CD14-positive monocyte (primary cell): ENCODE measurements at regions not wholly inside any gene's neighbourhood (a gene's known extent, or its start where the extent isn't known, plus 50 kb on each side); places are given as distances from the start of the nearest gene placed in this dataset.

Source experiments
- DNase-seq, 3 donors: peaks; one replicate each; pipeline ENCODE4 v3.0.0-alpha.2; 2011 to 2022
- H2AFZ ChIP-seq: 2 replicates; pipeline ENCODE4 v1.6.0; 2012; ENCODE audit warnings: mild to moderate bottlenecking, low read depth, low read length, inconsistent platforms; ENCODE audit not compliant: insufficient read depth, poor library complexity, severe bottlenecking
- H3K27ac ChIP-seq, 2 donors: 1 replicate in 1 of 2; 2 replicates in 1 of 2; pipeline ENCODE4 v1.5.1; 2012 to 2013; ENCODE audit warnings: low read length in 2 of 2, control low read depth in 1 of 2, inconsistent platforms in 1 of 2, low read depth in 1 of 2, mild to moderate bottlenecking in 1 of 2
- H3K27me3 ChIP-seq, 2 donors: one replicate each; pipeline versions ENCODE4 v1.6.0 to v1.6.1; 2011 to 2013; ENCODE audit warnings: low read length in 2 of 2; ENCODE audit not compliant: control insufficient read depth in 2 of 2, insufficient read depth in 2 of 2
- H3K36me3 ChIP-seq, 2 donors: replicated peaks in 1 of 2; 1 replicate in 1 of 2; 2 replicates in 1 of 2; pipeline versions ENCODE4 v1.5.1 to v1.6.1; 2012 to 2013; ENCODE audit warnings: low read length in 2 of 2, control low read depth in 1 of 2, inconsistent platforms in 1 of 2, mild to moderate bottlenecking in 1 of 2; ENCODE audit not compliant: insufficient read depth in 2 of 2, control insufficient read depth in 1 of 2
- H3K4me1 ChIP-seq, 2 donors: 1 replicate in 1 of 2; 2 replicates in 1 of 2; pipeline versions ENCODE4 v1.5.1 to v1.6.1; 2012 to 2013; ENCODE audit warnings: low read length in 2 of 2, control low read depth in 1 of 2, inconsistent platforms in 1 of 2, mild to moderate bottlenecking in 1 of 2, moderate library complexity in 1 of 2; ENCODE audit not compliant: insufficient read depth in 2 of 2, control insufficient read depth in 1 of 2
- H3K4me2 ChIP-seq: replicated peaks from 2 replicates; pipeline ENCODE3; 2012; ENCODE audit warnings: low read length, moderate library complexity, mild to moderate bottlenecking; ENCODE audit not compliant: poor library complexity, severe bottlenecking; ENCODE audit errors: extremely low read depth
- H3K4me3 ChIP-seq, 3 experiments: fragments of 200-600 bp in 1 of 3; sonication (generic) in 1 of 3; replicated peaks in 1 of 3; 1 replicate in 2 of 3; 2 replicates in 1 of 3; pipeline ENCODE4 v1.5.1; 2011 to 2013; ENCODE audit warnings: low read length in 3 of 3, mild to moderate bottlenecking in 3 of 3, control low read depth in 2 of 3, low read depth in 2 of 3, inconsistent platforms in 1 of 3, moderate library complexity in 1 of 3
- H3K79me2 ChIP-seq: 2 replicates; pipeline ENCODE4 v1.6.0; 2012; ENCODE audit warnings: mild to moderate bottlenecking, control low read depth, inconsistent platforms, low read length, moderate library complexity; ENCODE audit not compliant: insufficient read depth
- H3K9ac ChIP-seq: 2 replicates; pipeline ENCODE4 v1.6.0; 2017; ENCODE audit warnings: low read length, mild to moderate bottlenecking; ENCODE audit not compliant: insufficient read depth, poor library complexity, severe bottlenecking
- H3K9me3 ChIP-seq, 2 donors: replicated peaks in 1 of 2; 1 replicate in 1 of 2; 2 replicates in 1 of 2; pipeline versions ENCODE4 v1.5.1 to v1.6.1; 2012 to 2013; ENCODE audit warnings: low read length in 2 of 2, control low read depth in 1 of 2; ENCODE audit not compliant: control insufficient read depth in 1 of 2, insufficient read depth in 1 of 2
- H4K20me1 ChIP-seq: 2 replicates; pipeline ENCODE4 v1.6.0; 2012; ENCODE audit warnings: mild to moderate bottlenecking, low read length, control low read depth, moderate library complexity; ENCODE audit not compliant: insufficient read depth
- H3K27ac Mint-ChIP-seq, 7 donors: one replicate each; pipeline ENCODE4 v1.8.0; 2020; ENCODE audit warnings: mild to moderate bottlenecking in 7 of 7, mixed read lengths in 7 of 7, moderate library complexity in 6 of 7, inconsistent platforms in 2 of 7
- H3K27me3 Mint-ChIP-seq, 3 donors: one replicate each; pipeline ENCODE4 v1.8.0; 2021 to 2022; ENCODE audit warnings: low read depth in 3 of 3, mild to moderate bottlenecking in 3 of 3, mixed read lengths in 3 of 3, moderate library complexity in 3 of 3, inconsistent platforms in 1 of 3
- H3K36me3 Mint-ChIP-seq, 2 donors: one replicate each; pipeline ENCODE4 v1.8.0; 2020; ENCODE audit warnings: mixed read lengths in 2 of 2, inconsistent platforms in 1 of 2, mild to moderate bottlenecking in 1 of 2
- H3K4me1 Mint-ChIP-seq: one replicate; pipeline ENCODE4 v1.8.0; 2020; ENCODE audit warnings: mild to moderate bottlenecking, mixed read lengths
- H3K4me3 Mint-ChIP-seq, 2 donors: one replicate each; pipeline ENCODE4 v1.8.0; 2020; ENCODE audit warnings: mild to moderate bottlenecking in 2 of 2, mixed read lengths in 2 of 2, moderate library complexity in 1 of 2
- H3K9me3 Mint-ChIP-seq, 7 donors: one replicate each; pipeline ENCODE4 v1.8.0; 2020 to 2022; ENCODE audit warnings: mixed read lengths in 7 of 7, mild to moderate bottlenecking in 6 of 7, moderate library complexity in 6 of 7, inconsistent platforms in 2 of 7
- CTCF ChIP-seq: fragments of 200-600 bp; IDR thresholded peaks from one replicate; pipeline ENCODE4 v1.8.0; 2022; ENCODE audit warnings: antibody characterized with exemption, mild to moderate bottlenecking
- WGBS: methylation state at CpG from one replicate; pipeline ENCODE4 v1.1.5; 2013; ENCODE audit warnings: missing lambda C conversion rate; ENCODE audit not compliant: insufficient coverage; 5-methylcytosine and 5-hydroxymethylcytosine counted together
- intact Hi-C, 2 donors: fragments of 100-400 bp; cut with micrococcal nuclease; formaldehyde crosslinking; loops; one replicate each; pipeline versions ENCODE4 v1.15.0 to v1.15.1; 2023

GRCh38 chr4:124401606-124402005 lies 310.9 kb downstream of the ANKRD50 start:
- no peak overlapping the region for H3K4me2 ChIP-seq
- no peaks in the 10 kb centered on the region for H3K9me3 ChIP-seq
- no peak overlapping the region for H3K4me3 Mint-ChIP-seq
- H3K27me3 ChIP-seq = no peaks in the 10 kb centered on the region
- WGBS = no CpG with 5 or more reads among the region's 3 CpGs
- H3K9me3 Mint-ChIP-seq = peaks cover 0 to 5% (median 0%) of the 10 kb centered on the region in 7 donors
- H3K27ac ChIP-seq = no peak overlapping the region
- no peak overlapping the region for H3K4me3 ChIP-seq
- no peaks in the 10 kb centered on the region for H3K4me1 ChIP-seq
- no peaks in the 10 kb centered on the region for H4K20me1 ChIP-seq
- TF ChIP-seq CTCF = no peak
- no peaks in the 10 kb centered on the region for H3K27me3 Mint-ChIP-seq
- H3K79me2 ChIP-seq = no peaks in the 10 kb centered on the region
- no peaks in the 10 kb centered on the region for H3K36me3 ChIP-seq
- no peak overlapping the region for H3K9ac ChIP-seq
- H3K36me3 Mint-ChIP-seq = no peaks in the 10 kb centered on the region
- no peak overlapping the region for H3K27ac Mint-ChIP-seq
- DNase-seq = no peak
- intact Hi-C loops = no loop called here
- H3K4me1 Mint-ChIP-seq = no peaks in the 10 kb centered on the region
- H2AFZ ChIP-seq = no peak overlapping the region

GRCh38 chr4:124409044-124409443 lies 303.5 kb downstream of the ANKRD50 start:
- no peak for DNase-seq
- intact Hi-C loops = no loop called here
- H3K27ac Mint-ChIP-seq = no peak overlapping the region
- H3K4me1 Mint-ChIP-seq = no peaks in the 10 kb centered on the region
- TF ChIP-seq CTCF = no peak
- no peaks in the 10 kb centered on the region for H3K4me1 ChIP-seq
- H2AFZ ChIP-seq = no peak overlapping the region
- H3K9me3 Mint-ChIP-seq = peaks cover 0 to 6% (median 0%) of the 10 kb centered on the region in 7 donors
- no peaks in the 10 kb centered on the region for H3K27me3 ChIP-seq
- peaks cover 0 to 2% (median 0%) of the 10 kb centered on the region in 3 donors for H3K27me3 Mint-ChIP-seq
- no peak overlapping the region for H3K4me3 ChIP-seq
- no peaks in the 10 kb centered on the region for H3K36me3 Mint-ChIP-seq
- no peaks in the 10 kb centered on the region for H4K20me1 ChIP-seq
- no peaks in the 10 kb centered on the region for H3K79me2 ChIP-seq
- no peak overlapping the region for H3K27ac ChIP-seq
- no CpG with 5 or more reads among the region's 4 CpGs for WGBS
- H3K4me3 Mint-ChIP-seq = no peak overlapping the region
- no peak overlapping the region for H3K4me2 ChIP-seq
- H3K9me3 ChIP-seq = no peaks in the 10 kb centered on the region
- H3K9ac ChIP-seq = no peak overlapping the region
- no peaks in the 10 kb centered on the region for H3K36me3 ChIP-seq
